HG03159 (cell line): ENCODE measurements at regions not wholly inside any gene's neighbourhood (a gene's known extent, or its start where the extent isn't known, plus 50 kb on each side); places are given as distances from the start of the nearest gene placed in this dataset.

Source experiments
- ATAC-seq: cut with Tn5 transposase; IDR thresholded peaks from one replicate; pipeline ENCODE4 v1.9.1; 2021; ENCODE audit warnings: mild to moderate bottlenecking, moderate library complexity; ENCODE audit not compliant: unreplicated experiment

GRCh38 chr11:134552749-134553148 lies 140.7 kb upstream of the B3GAT1 start:
- no peak for ATAC-seq

GRCh38 chr11:134545521-134545920 lies 133.5 kb upstream of the B3GAT1 start:
- no peak for ATAC-seq

DNA sequence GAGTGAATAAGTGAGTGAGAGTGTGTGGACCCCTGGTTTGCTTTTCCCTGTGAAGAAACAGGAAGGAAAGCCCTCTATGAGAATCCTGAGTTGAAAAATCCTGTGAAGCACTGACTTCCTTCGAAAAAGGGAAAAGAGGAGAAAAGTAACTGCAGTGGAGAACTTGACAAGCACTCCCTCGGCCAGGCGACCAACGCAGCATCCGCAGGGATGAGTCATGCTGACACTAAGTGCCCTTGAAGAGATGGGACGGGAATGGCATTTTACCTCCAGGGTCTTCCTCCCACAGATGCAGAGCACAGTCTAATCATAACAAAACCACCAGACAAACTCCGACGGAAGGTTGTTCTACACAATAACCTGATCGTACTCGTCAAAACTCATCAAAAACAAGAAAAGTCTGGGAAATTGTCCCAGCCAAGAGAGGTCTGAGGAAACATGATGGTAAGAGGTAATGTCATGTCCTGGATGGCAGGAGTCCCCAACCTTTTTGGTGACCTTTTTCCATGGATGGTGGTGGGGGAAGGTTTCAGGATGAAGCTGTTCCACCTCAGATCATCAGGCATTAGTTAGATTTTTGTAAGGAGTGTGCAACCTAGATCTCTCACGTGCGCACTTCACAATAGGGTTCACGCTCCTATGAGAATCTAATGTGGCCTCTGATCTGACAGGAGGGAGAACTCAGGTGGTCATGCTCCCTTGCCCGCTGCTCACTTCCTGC lies 132.2 kb upstream of the B3GAT1 start:
- ATAC-seq: no peak

DNA sequence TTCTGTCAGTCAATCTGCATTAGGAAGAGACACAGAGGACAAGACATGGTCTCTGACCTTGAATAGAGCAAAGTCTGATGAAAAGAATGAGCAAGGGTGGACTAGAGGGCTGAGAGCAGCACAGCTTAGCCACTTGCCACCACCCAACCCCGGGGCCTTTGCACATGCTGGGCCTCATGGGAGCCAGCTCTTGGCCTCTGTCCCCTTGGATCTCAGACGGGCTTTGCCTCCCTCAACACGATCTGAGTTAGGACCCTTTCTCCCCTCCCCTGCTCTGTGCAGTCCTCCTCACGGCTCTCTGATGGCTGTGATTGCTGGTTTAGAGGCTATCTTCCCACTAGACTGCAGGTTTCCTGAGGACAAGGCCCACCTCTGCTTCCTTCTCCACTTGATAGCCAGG lies 131.6 kb upstream of the B3GAT1 start:
- no peak for ATAC-seq

DNA sequence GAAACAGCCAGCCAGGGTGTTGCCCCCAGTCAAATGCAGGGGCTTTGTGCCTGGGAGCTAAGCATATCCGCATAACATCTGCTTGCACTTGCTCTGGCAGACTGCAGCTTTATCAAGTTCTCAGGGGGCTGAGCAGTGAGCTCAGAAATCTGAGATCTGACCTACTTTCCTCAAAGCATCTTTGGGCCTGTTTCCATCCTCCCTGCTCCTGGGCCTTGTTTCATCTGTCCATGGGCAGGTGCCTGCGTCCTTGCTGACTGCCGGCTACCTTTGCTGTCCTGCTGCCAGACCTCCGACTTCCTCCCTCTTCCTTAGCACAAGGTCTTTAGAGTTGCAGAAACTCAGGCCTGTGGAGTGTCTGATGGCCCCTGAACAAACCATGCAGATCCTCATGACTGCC lies 131.2 kb upstream of the B3GAT1 start:
- no peak for ATAC-seq

GRCh38 chr11:134542401-134543165 lies 130.5 kb upstream of the B3GAT1 start:
- no peak for ATAC-seq

GRCh38 chr11:134541951-134542350 lies 129.9 kb upstream of the B3GAT1 start:
- no peak for ATAC-seq

DNA sequence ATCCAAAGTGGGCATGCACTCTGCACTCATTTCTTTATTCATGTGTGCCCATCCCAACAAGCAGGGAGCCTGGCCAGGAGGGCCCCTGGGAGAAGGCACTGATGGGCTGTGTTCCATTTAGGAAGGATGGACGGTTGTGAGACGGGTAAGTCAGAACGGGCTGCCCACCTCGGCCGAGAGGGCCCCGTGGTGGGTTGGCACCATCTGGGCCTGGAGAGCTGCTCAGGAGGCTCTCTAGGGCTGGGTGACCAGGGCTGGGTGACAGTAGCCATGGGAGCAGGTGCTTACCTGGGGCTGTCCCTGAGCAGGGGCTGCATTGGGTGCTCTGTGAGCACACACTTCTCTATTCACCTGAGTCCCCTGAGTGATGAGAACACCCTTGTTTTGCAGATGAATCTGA lies 129.3 kb upstream of the B3GAT1 start:
- ATAC-seq: no peak

DNA sequence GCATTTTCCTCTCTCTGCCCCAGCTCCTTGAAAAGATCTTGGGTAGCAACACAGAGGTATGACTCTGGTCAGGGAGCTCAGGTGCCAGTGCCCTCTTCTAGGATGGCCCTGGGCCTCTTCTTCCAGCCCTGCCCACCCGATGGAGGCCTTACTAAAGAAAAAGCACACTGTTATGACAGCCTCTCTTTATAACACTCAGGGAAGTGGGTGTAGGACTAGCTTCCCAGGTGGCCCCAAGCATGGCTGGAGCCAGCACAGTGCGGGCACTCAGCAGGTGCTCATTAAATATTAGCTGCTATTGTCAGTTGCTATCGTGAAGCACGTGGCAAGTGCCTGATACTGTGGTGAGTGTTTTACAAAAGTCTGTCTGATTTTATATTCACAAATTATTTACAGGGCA lies 127.2 kb upstream of the B3GAT1 start:
- no peak for ATAC-seq

- ATAC-seq: no peak
Measured at GRCh38 chr11:134538742-134539141, 126.7 kb upstream of the B3GAT1 start.

DNA sequence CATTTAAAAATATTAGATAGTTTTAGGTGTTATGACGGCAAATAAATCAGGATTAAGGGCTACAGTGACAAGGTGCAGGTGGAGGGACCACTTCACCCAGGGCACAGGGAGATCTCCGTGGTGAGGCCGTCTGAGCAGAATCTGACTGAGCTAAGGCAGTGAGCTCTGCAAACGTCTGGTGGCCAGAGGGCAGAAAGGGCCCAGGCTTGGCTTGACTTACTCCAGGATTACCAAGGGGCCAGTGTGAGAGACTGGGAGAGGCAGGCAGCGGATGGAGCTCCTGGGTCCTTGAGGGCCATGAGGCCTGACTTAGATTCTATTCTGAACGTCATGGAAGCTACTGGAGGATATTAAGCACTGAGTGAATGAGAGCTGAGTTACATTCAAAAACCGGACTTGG lies 125.9 kb upstream of the B3GAT1 start:
- no peak for ATAC-seq

DNA sequence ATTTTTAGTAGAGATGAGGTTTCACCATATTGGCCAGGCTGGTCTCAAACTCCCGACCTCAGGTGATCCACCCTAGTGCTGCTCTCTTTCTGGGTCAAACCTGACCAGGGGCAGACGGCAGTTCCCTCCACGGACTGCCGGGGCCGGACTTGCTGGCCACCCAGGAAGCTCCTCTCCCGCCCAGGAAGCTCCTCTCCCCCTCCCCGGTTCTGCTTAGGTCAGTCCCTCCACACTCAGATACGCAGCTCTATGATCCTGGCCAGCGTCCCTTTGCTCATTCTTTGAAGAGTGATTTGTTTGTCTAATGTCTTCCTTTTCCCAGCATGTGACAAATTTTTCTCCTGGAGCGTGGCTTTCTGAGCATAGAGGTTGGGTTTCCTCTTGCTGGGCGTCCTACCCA lies 125.3 kb upstream of the B3GAT1 start:
- ATAC-seq: no peak

DNA sequence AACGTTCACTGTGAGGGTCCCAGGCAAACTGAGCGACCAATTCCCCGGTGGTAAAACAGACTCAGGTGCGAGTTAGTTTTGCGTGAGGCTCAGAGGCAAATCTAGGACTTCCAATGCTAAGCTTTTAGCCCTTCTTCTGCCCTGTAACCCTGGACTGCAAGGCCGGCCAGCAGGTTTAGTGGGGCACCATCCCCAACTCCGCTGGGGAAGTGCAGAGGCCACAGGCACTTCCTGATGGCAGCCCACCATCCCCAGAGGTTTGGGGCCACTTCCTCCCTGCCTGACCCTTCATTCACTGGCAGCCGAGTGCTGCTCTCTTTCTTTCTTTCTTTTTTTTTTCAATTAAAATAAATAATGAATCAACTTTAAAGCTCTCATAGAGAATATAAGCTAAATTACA lies 124.6 kb upstream of the B3GAT1 start:
- ATAC-seq: no peak

DNA sequence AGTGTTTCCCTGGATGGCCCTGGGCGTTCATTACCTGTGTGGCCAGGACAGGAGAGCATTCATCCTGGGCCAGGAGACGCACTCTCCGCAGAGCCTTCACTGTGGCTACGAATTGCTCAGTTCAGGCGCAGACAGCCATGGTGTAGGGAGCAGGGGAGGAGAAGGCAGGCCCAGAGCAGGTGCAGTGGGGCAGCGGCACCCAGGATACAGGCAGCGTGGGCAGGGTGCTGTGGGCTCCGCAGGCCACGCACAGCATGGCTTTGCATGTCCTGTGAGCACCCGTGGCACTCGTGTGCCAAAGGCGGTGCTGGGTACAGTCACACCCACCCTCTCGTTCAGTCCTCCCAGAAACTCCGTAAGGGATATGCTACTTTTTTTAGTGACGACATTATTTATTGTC lies 124.2 kb upstream of the B3GAT1 start:
- ATAC-seq: no peak

DNA sequence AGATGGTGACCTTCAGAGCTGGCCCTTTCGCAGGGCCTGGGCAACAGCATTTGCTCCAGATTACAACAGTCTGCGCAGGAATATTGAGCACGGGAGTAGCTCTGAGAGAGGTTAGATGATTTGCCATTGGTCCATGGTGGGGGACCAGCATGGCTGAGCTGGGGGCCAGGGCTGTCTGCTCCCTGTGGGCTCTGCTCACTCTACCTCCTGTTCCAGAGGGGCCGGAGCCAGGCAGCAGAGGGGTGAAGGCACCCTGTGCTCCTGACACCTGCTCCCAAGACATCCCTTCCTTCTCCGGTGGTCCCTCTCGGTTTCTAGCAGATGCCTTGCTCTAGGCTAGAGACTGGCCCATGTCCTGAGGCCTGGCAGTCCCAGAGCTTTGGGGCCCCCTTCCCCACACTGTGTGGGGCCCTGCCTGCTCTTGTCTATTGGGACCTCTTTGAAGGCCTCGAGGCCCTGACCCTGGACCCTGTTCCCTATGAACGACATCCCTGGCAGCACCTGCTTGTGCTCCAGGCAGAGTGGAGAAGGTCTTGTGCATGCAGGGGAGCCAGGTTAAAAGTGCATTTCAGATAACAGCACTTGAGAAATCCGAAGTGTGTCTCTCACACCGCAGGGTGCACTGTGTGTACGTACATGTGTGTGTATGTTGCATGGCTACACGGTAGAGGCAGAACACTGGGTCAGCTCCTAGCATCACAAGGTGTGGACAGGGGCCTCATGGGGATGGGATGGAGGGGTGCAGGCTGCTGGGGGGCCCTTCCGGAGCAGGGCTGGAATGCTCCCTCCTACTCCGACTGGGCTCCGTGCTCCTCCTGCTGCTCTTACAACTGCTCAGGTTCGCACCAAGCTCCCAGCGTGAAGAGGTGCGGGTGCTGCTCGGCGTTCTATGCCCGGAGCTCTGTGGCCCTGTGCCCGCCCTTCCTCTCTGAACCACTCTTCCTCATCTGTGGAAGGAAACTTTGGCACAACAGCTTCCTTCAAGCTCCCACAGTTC lies 123.3 kb upstream of the B3GAT1 start:
- no peak for ATAC-seq

DNA sequence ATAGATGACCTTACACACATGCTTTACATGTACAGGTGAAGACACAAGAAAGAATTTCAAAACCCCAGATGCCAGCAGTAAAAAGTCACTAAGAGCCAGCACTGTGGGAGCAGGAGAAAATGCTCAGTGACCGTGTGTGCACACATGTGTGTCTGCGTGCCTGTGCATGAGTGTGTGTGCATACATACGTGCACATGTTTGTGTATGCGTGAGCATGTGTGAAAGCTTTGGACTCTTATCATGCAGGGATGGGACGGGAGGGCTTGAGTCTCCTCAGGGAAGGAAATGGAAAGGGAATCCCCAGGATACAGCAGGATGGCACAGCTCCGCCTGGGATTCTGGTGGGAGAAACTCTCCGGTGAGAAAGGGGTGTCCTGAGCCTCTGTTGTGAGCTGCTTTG lies 121.5 kb upstream of the B3GAT1 start:
- ATAC-seq: no peak

DNA sequence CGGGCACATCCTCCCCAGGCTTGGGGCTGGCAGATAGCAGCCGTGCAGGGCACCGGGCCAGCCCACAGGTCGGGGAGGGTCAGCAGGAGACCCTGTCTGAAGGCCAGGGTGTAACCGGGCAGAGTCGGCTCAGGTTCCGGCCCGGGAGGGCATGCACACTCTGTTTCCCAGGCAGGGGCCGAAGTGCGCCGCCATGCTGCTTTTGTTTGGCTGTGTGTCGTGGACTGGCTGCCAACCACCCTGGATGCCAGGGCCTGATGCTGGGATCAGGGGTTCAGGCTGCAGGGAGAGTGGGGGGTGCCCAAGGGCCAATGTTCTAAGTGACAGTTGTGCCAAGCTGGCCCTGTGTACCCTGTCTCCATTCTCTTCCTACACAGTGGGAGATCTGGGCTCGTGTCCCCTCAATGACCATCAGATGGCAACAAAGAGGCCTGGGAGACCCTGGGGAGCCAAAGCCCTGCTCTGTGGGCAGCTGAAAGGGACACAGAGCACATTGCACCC lies 120.9 kb upstream of the B3GAT1 start:
- ATAC-seq: no peak

DNA sequence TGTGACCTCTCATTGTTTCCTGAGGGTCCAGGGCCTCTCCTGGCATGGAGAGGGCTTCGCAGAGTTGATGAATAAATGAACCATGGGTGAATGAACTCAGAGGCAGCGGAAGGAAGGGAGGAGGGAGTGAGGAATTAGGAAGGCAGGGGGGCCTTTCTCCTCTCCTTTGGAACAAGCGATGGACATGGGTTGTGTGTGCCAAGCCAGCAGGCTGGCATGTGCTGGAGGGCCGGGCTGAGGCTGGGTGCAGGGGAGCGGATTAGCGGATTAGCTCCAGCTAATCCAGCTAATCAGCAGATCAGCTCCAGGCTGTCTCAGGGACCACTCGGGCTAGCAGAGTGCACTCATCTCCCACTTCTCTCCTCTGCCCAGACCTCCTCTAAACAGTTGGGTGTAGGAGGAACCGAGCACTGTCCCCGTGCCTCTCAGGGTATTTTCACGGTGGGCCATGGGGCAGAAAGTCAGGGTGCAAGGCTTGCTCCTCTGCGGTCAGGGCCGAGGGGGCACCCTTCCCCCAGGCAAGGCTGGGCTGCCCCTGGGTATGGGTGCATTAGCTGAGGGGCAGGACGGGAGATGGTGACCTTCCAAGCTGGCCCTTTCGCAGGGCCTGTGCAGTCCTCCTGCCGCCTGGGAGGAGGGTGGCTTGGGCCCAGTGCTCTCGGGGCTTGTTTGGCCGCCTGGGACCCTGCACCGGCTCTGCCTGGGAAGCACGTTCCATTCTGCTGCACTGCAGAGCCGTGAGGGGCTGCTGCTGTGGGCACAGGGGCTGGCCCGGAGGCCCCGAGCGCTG lies 120.3 kb upstream of the B3GAT1 start:
- ATAC-seq: no peak

- no peak for ATAC-seq
Measured at GRCh38 chr11:134531327-134532130, 119.5 kb upstream of the B3GAT1 start.
